GM10266 (cell line): ENCODE measurements at regions not wholly inside any gene's neighbourhood (a gene's known extent, or its start where the extent isn't known, plus 50 kb on each side); places are given as distances from the start of the nearest gene placed in this dataset.

Experiments
- DNase-seq: peaks from one replicate; pipeline ENCODE4 v3.0.0; 2012; ENCODE audit errors: extremely low spot score
- TF ChIP-seq, protein P1 (sequence below): IDR thresholded peaks from 2 replicates; pipeline ENCODE4 v1.5.1; 2012; ENCODE audit warnings: mild to moderate bottlenecking, low read depth; ENCODE audit not compliant: control insufficient read depth, insufficient read depth; ENCODE audit errors: missing control alignments

DNA sequence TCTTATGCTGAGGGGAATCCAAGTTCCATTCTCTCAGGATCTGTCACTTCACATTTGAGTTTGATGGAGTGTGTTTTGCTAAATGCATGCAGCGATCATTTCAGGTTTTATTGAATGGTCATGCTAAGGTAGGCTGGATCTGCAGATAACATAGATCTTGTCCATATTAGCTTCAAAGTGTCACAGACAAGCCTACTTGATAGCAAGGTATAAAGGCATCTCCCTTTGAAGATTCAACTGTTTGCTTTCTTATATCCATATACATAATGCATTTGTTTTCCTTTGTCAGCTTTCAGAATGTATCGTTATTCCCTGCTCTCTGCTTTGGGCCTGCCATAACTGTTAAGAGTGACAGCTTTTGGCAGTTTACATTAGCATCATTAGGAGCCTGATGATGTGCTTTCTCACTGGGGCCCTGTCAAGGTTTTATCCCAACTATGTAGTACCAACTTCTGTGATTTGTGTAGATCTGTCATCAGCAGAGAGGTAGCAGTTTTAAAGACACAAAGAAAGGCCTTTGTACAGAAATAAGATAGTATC lies 604.3 kb upstream of the CDH7 start:
- DNase-seq, result no peak
- TF ChIP-seq, protein P1, sequence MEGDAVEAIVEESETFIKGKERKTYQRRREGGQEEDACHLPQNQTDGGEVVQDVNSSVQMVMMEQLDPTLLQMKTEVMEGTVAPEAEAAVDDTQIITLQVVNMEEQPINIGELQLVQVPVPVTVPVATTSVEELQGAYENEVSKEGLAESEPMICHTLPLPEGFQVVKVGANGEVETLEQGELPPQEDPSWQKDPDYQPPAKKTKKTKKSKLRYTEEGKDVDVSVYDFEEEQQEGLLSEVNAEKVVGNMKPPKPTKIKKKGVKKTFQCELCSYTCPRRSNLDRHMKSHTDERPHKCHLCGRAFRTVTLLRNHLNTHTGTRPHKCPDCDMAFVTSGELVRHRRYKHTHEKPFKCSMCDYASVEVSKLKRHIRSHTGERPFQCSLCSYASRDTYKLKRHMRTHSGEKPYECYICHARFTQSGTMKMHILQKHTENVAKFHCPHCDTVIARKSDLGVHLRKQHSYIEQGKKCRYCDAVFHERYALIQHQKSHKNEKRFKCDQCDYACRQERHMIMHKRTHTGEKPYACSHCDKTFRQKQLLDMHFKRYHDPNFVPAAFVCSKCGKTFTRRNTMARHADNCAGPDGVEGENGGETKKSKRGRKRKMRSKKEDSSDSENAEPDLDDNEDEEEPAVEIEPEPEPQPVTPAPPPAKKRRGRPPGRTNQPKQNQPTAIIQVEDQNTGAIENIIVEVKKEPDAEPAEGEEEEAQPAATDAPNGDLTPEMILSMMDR, result no peak

DNA sequence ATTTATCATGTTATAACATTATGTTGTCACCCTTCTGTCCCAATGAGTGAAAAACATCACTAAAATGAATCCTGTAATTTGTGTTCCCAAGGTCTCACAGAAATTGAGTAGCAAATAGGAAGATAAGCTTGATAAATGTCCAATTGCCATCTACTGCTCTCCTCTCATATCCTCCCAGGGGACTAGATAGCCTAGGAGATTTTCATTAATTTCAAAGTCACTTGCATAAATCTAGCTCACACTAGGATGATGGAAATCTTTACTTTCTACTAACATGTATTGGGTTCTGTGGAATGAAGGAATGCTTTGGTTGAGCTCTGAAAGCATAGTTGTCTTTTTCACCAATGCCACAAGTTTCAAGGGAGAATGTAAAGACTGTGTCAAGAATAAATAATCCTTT lies 605.5 kb upstream of the CDH7 start:
- TF ChIP-seq, protein P1, result no peak

DNA sequence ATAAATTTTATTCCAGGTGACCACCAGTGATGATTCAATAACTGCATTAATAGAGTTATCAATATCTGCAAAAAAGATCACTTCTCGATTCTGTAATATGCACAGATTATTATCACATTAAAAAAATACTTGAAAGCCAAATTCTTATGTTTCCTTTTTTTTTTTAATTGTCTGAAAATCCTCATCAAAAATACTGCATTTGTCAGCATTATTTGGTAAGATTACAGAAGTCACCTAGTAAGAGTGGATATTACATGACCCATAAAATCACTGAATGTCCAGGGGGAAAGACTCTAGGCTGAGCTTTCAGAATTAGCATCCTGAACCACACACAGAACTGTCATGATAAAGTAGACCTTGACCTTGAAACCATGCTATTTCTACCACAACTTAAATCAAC lies 617.2 kb upstream of the CDH7 start:
- TF ChIP-seq, protein P1, result no peak
- DNase-seq, result no peak

More for the DNA sequence above, 605.5 kb upstream of the CDH7 start:
- DNase-seq, result no peak

DNA sequence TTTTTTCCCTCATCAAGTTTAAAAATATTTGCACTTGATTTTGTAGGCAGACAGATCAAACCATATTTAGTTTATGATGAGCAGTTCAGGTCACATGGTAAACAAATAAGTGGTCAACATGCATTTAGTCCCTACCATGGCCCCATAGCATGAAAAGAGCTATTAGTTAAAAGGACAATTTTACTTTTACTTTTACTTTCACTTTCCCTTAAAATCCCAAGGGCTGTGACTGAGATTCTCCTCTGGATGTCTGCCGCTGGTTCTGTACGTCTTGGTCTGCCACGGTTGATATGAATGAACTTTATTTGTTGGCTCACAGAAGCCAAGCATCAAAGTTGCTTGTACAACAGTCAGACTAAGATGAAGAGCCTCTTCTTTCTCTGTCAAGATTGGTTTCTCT lies 626.2 kb upstream of the CDH7 start:
- no peak for DNase-seq
- TF ChIP-seq, protein P1, result no peak

DNA sequence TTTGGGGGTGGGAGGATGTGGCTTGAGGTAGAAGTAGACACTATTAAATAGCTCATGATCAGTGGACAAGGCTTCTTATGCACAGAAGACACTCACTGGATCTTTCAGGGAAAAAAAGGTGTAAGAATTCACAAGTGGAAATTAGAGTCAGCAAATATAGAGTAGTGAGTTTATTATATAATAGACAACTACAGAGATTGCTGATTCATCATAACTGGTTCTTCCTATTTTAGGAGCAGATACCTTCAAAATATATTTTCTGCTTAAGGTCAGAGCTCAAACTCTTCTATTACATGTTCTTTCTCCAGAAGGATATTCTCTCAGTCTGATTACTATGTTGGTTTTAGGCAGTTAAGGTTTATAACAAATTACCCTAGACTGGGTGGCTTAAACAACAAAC lies 646.9 kb upstream of the CDH7 start:
- no peak for DNase-seq
- TF ChIP-seq, protein P1, result no peak

DNA sequence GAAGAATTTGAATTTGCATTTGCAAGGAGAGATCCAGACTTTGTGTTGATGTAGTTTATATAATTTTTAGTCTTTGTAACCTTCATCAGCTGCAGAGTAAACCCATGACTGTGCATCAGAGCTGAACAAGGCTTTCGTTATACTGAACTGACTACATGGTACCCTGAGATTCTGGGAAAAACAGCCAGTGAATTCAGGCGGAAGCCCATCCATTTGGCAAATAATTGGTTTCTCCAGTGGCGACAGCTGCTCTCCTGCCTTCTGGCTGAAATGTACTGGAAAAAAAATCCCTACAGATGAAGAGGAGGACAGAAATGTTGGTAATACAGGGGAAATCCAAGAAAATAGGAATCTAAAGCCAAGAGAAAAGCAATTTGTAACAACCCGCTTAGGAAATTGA lies 657.5 kb upstream of the CDH7 start:
- TF ChIP-seq, protein P1, result no peak
- DNase-seq, result no peak

DNA sequence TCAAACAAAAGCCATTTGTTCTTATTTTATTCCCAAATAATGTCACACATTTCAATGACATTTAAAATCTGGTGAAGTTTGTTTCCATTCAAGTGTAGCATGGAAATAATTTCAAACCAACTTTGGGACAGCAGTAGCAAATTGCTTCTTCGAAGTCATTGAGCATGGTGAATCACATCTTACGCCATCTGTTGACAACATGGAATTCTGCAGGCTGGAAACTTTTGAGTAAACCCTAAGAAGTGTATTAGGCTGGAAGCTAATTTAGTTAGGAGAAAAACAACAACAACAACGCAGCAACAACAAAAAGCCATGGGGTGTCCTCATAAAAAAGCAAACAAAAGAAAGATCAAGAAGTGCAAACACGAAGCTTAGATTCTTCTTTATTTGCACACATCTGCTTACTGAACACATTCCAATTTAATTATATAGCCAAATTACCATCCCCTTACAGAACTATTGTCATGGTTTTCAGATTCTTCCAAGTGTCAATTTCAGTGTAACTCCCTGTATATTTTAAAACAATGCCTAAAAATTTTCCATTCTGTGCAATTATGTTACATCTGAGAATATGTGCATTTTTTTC lies 659.0 kb upstream of the CDH7 start:
- DNase-seq, result no peak
- TF ChIP-seq, protein P1, result peak; percentile 44
